ENCODE measurements at regions not wholly inside any gene's neighbourhood (a gene's known extent, or its start where the extent isn't known, plus 50 kb on each side); places are given as distances from the start of the nearest gene placed in this dataset.

DNA sequence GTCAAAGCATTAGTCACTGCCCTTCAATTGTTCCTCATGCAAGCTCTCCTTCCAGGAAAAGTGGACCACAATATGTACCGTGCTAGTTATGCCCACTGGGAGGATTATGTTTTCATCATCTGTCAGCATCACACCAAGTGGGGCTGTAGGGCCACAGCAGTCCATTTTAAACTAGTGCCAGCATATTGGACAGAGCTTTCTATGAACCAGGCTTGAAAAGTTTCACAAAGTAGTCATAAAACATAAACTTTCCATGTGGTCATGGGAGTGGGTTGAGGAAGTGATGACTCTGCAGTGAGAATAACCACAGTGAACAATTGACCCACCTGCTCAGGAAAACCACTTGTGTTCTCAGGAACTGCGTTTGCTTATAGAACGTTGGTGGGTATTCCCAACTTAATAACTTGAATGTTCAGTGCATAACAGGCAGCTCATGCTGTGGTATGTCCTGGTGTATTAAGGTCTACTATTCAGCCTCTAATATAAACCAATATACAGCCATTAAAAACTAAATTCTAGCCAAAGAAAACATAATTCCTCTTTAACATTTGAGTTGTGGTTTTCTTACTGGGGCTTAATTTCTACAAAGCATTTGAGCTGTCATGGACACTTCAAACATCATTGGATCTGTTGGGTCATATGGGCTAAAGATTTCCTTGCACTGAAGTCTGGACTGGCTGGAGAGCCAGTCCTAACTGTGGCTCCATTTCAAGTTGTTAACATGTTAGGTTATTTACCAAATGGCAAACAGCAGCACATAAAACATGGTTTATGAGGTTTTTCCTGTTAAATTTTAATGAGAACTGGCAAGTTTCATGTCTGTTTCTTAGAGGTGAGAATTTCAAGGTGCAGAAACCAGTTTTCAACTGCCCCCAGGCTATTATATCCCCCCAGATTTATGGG, 274.1 kb downstream of the OTOL1 start:
- ChIA-PET POLR2A (no interaction called here), CTCF (no interaction called here)
- no peak for TF ChIP-seq KLF9 (tag by site-specific recombination; IDR thresholded peaks at IDR 0.05; ENCODE audit: low read depth)
- no peak for TF ChIP-seq MYNN (tag by site-specific recombination; IDR thresholded peaks at IDR 0.05; ENCODE audit: borderline replicate concordance)
- no peak for TF ChIP-seq ZNF777 (tag by site-specific recombination; IDR thresholded peaks at IDR 0.05; ENCODE audit: borderline replicate concordance)
- no peak overlapping the region for H3K4me3 ChIP-seq (ENCODE audit: low read depth, low read length)
- H3K9me3 ChIP-seq (ENCODE audit: control insufficient read depth, insufficient read depth, low read depth, low read length): no peaks in the 10 kb centered on the region
- no peaks in the 10 kb centered on the region for H3K4me1 ChIP-seq (ENCODE audit: control insufficient read depth, insufficient read depth, low read length)
- no peak overlapping the region for H3K27ac ChIP-seq (ENCODE audit: extremely low read depth, low read depth, low read length)
- no peaks in the 10 kb centered on the region for H3K36me3 ChIP-seq (ENCODE audit: control insufficient read depth in 2 of 2, insufficient read depth in 1 of 2, low read length in 2 of 2)

DNA sequence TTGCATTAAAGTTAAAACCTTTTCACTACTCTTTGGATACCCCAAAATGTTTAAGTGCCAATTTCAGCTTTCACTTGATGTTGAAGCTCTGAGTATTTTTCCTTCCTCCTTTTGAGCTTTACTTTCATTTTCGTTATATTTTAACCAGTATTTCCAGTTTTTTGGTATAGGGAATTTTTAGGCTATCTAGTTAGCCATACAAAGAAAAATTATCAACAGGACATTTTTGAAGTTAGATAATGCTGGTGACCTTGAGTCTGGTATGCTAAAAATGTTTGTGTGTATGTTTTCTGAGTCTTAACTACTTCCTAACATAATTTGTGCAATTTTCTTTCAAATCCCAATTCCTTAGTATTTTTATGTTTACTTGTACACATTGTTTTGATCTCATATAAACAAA, 284.8 kb downstream of the OTOL1 start:
- POLR2A ChIA-PET: no interaction called here
- Histone ChIP-seq H3K4me3 (ENCODE audit: low read depth, low read length) (no peak overlapping the region), H3K36me3 (ENCODE audit: control insufficient read depth in 2 of 2, insufficient read depth in 1 of 2, low read length in 2 of 2) (no peaks in the 10 kb centered on the region), H3K9me3 (ENCODE audit: control insufficient read depth, insufficient read depth, low read depth, low read length) (no peaks in the 10 kb centered on the region), H3K27ac (ENCODE audit: extremely low read depth, low read depth, low read length) (no peak overlapping the region), H3K4me1 (ENCODE audit: control insufficient read depth, insufficient read depth, low read length) (no peaks in the 10 kb centered on the region)
- CTCF ChIA-PET: no interaction called here
- TF ChIP-seq ZBTB49 (tag by site-specific recombination; IDR thresholded peaks at IDR 0.05; ENCODE audit: low read depth): no peak
- TF ChIP-seq, protein P1, sequence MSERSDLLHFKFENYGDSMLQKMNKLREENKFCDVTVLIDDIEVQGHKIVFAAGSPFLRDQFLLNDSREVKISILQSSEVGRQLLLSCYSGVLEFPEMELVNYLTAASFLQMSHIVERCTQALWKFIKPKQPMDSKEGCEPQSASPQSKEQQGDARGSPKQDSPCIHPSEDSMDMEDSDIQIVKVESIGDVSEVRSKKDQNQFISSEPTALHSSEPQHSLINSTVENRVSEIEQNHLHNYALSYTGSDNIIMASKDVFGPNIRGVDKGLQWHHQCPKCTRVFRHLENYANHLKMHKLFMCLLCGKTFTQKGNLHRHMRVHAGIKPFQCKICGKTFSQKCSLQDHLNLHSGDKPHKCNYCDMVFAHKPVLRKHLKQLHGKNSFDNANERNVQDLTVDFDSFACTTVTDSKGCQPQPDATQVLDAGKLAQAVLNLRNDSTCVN (tag by site-specific recombination; optimal IDR thresholded peaks at IDR 0.05): no peak
- TF ChIP-seq ZNF585B (tag by site-specific recombination; IDR thresholded peaks at IDR 0.05): no peak
- TF ChIP-seq ZNF830 (tag by site-specific recombination; IDR thresholded peaks at IDR 0.05; ENCODE audit: low read depth): no peak
- no peak for TF ChIP-seq ZNF670 (tag by site-specific recombination; IDR thresholded peaks at IDR 0.05; ENCODE audit: low read depth)
- no peak for TF ChIP-seq ZNF169 (tag by site-specific recombination; IDR thresholded peaks at IDR 0.05)
- TF ChIP-seq ZNF645 (tag by site-specific recombination; IDR thresholded peaks at IDR 0.05): no peak
- TF ChIP-seq BCL11B (tag by site-specific recombination; IDR thresholded peaks at IDR 0.05; ENCODE audit: low read depth): no peak
- no peak for TF ChIP-seq ZNF366 (tag by site-specific recombination; conservative IDR thresholded peaks at IDR 0.05)
- no peak for TF ChIP-seq REPIN1 (tag by site-specific recombination; IDR thresholded peaks at IDR 0.05; ENCODE audit: low read depth)
- TF ChIP-seq, protein P2, sequence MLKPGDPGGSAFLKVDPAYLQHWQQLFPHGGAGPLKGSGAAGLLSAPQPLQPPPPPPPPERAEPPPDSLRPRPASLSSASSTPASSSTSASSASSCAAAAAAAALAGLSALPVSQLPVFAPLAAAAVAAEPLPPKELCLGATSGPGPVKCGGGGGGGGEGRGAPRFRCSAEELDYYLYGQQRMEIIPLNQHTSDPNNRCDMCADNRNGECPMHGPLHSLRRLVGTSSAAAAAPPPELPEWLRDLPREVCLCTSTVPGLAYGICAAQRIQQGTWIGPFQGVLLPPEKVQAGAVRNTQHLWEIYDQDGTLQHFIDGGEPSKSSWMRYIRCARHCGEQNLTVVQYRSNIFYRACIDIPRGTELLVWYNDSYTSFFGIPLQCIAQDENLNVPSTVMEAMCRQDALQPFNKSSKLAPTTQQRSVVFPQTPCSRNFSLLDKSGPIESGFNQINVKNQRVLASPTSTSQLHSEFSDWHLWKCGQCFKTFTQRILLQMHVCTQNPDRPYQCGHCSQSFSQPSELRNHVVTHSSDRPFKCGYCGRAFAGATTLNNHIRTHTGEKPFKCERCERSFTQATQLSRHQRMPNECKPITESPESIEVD (tag by site-specific recombination; IDR thresholded peaks at IDR 0.05): no peak
- TF ChIP-seq ZNF274 (IDR thresholded peaks at IDR 0.05; ENCODE audit: low read length): no peak
- TF ChIP-seq ZNF274 (tag by site-specific recombination; IDR thresholded peaks at IDR 0.05; ENCODE audit: borderline replicate concordance): no peak
- TF ChIP-seq, protein P3, sequence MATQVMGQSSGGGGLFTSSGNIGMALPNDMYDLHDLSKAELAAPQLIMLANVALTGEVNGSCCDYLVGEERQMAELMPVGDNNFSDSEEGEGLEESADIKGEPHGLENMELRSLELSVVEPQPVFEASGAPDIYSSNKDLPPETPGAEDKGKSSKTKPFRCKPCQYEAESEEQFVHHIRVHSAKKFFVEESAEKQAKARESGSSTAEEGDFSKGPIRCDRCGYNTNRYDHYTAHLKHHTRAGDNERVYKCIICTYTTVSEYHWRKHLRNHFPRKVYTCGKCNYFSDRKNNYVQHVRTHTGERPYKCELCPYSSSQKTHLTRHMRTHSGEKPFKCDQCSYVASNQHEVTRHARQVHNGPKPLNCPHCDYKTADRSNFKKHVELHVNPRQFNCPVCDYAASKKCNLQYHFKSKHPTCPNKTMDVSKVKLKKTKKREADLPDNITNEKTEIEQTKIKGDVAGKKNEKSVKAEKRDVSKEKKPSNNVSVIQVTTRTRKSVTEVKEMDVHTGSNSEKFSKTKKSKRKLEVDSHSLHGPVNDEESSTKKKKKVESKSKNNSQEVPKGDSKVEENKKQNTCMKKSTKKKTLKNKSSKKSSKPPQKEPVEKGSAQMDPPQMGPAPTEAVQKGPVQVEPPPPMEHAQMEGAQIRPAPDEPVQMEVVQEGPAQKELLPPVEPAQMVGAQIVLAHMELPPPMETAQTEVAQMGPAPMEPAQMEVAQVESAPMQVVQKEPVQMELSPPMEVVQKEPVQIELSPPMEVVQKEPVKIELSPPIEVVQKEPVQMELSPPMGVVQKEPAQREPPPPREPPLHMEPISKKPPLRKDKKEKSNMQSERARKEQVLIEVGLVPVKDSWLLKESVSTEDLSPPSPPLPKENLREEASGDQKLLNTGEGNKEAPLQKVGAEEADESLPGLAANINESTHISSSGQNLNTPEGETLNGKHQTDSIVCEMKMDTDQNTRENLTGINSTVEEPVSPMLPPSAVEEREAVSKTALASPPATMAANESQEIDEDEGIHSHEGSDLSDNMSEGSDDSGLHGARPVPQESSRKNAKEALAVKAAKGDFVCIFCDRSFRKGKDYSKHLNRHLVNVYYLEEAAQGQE (tag by site-specific recombination; IDR thresholded peaks at IDR 0.05): no peak
- no peak for TF ChIP-seq ZNF426 (tag by site-specific recombination; IDR thresholded peaks at IDR 0.05)
- no peak for TF ChIP-seq ZNF239 (tag by site-specific recombination; IDR thresholded peaks at IDR 0.05)
- TF ChIP-seq ZBTB11 (tag by site-specific recombination; conservative IDR thresholded peaks at IDR 0.05; ENCODE audit: low read depth): no peak
